Myocyte (in vitro differentiated cells): ENCODE measurements at regions not wholly inside any gene's neighbourhood (a gene's known extent, or its start where the extent isn't known, plus 50 kb on each side); places are given as distances from the start of the nearest gene placed in this dataset.

Experiments
- DNase-seq: peaks from one replicate; pipeline ENCODE4 v3.0.0-alpha.2; 2012; ENCODE audit warnings: low read depth

GRCh38 chr7:68509603-68510002, 1088.7 kb upstream of the AUTS2 start:
- no peak for DNase-seq

GRCh38 chr7:68511281-68511680, 1087.0 kb upstream of the AUTS2 start:
- no peak for DNase-seq

- DNase-seq, result no peak
Measured at GRCh38 chr7:68512466-68512865, 1085.8 kb upstream of the AUTS2 start.

GRCh38 chr7:68518060-68518459, 1080.2 kb upstream of the AUTS2 start:
- DNase-seq, result no peak

- DNase-seq, result no peak
Measured at GRCh38 chr7:68524126-68524525, 1074.1 kb upstream of the AUTS2 start.

- no peak for DNase-seq
Measured at GRCh38 chr7:68529221-68529620, 1069.1 kb upstream of the AUTS2 start.

GRCh38 chr7:68535266-68535665, 1063.0 kb upstream of the AUTS2 start:
- no peak for DNase-seq

GRCh38 chr7:68537051-68537773, 1061.1 kb upstream of the AUTS2 start:
- no peak for DNase-seq

GRCh38 chr7:68537774-68538071, 1060.6 kb upstream of the AUTS2 start:
- DNase-seq, result no peak

GRCh38 chr7:68542831-68543230, 1055.4 kb upstream of the AUTS2 start:
- no peak for DNase-seq

GRCh38 chr7:68544851-68545250, 1053.4 kb upstream of the AUTS2 start:
- DNase-seq, result no peak

GRCh38 chr7:68547181-68547580, 1051.1 kb upstream of the AUTS2 start:
- no peak for DNase-seq

GRCh38 chr7:68547799-68548198, 1050.5 kb upstream of the AUTS2 start:
- no peak for DNase-seq

GRCh38 chr7:68550027-68550426, 1048.2 kb upstream of the AUTS2 start:
- DNase-seq, result no peak

- no peak for DNase-seq
Measured at GRCh38 chr7:68550635-68551034, 1047.6 kb upstream of the AUTS2 start.

GRCh38 chr7:68556537-68556936, 1041.7 kb upstream of the AUTS2 start:
- DNase-seq, result no peak

GRCh38 chr7:68559518-68559917, 1038.8 kb upstream of the AUTS2 start:
- no peak for DNase-seq

- DNase-seq, result no peak
Measured at GRCh38 chr7:68562323-68562899, 1035.9 kb upstream of the AUTS2 start.

GRCh38 chr7:68564306-68565135, 1033.8 kb upstream of the AUTS2 start:
- DNase-seq, result no peak

- no peak for DNase-seq
Measured at GRCh38 chr7:68571286-68571685, 1027.0 kb upstream of the AUTS2 start.

GRCh38 chr7:68573271-68574005, 1024.8 kb upstream of the AUTS2 start:
- DNase-seq, result no peak

GRCh38 chr7:68576366-68576765, 1021.9 kb upstream of the AUTS2 start:
- DNase-seq, result no peak
